K562 (cell line): ENCODE measurements at regions not wholly inside any gene's neighbourhood (a gene's known extent, or its start where the extent isn't known, plus 50 kb on each side); places are given as distances from the start of the nearest gene placed in this dataset.

Experiments used
- ATAC-seq: fragments of 200-7000 bp; cut with Tn5 transposase; 3 replicates; pipeline ENCODE4 v1.9.1; 2020; ENCODE audit warnings: moderate library complexity
- BruUV-seq: library from RNA; stranded (reverse); fragments of 400-500 nt; replicated peaks from 2 replicates; lab custom pipeline; 2021; lab: Mats Ljungman, UMichigan
- CTCF ChIA-PET: fragments of 300-600 bp; formaldehyde crosslinking; extraction: SDS; loops from one replicate; lab custom pipeline; 2021; ENCODE audit warnings: low intra/inter-chr PET ratio; lab: Yijun Ruan, JAX
- POLR2A ChIA-PET: fragments of 300-600, 350-650 bp; sonication (Branson Sonifier 250); formaldehyde crosslinking; extraction: SDS; loops from one replicate; lab custom pipeline; 2021; ENCODE audit warnings: antibody characterized with exemption, inconsistent platforms; lab: Yijun Ruan, JAX
- DNase-seq, 4 experiments: peaks; one replicate each; pipeline versions ENCODE4 v3.0.0 to v3.0.0-alpha.2; 2011 to 2018; ENCODE audit warnings: low spot score in 3 of 4, mixed read lengths in 3 of 4; ENCODE audit errors: extremely low read depth in 1 of 4
- FAIRE-seq: peaks from 2 replicates; lab custom pipeline; 2011; peaks lifted over from hg19 to GRCh38; lab: Jason Lieb, UNC
- H2AFZ ChIP-seq: 2 replicates; pipeline ENCODE4 v1.6.0; 2011; ENCODE audit warnings: low read depth, low read length, control low read depth, inconsistent platforms
- H3K27ac ChIP-seq: fragments of 200-600 bp; 3 replicates; pipeline ENCODE4 v1.8.0; 2011; ENCODE audit warnings: low read depth, mild to moderate bottlenecking, control low read depth, inconsistent platforms, low read length, moderate library complexity, mixed read lengths; ENCODE audit errors: extremely low read depth
- H3K27me3 ChIP-seq, 2 experiments: fragments of 300-600 bp in 1 of 2; 2 replicates in 1 of 2; 3 replicates in 1 of 2; pipeline versions ENCODE4 v1.6.0 to v1.8.0; 2011; ENCODE audit warnings: inconsistent platforms in 2 of 2, low read length in 2 of 2, mild to moderate bottlenecking in 1 of 2, mixed read lengths in 1 of 2, moderate library complexity in 1 of 2; ENCODE audit not compliant: control insufficient read depth in 2 of 2, insufficient read depth in 2 of 2
- H3K36me3 ChIP-seq: fragments of 300-600 bp; 3 replicates; pipeline ENCODE4 v1.8.0; 2011; ENCODE audit warnings: mild to moderate bottlenecking, low read length, inconsistent platforms; ENCODE audit not compliant: control insufficient read depth, insufficient read depth
- H3K4me1 ChIP-seq, 2 experiments: fragments of 200-600 bp in 1 of 2; replicated peaks in 1 of 2; 2 replicates in 1 of 2; 3 replicates in 1 of 2; pipeline versions ENCODE4 v1.5.1 to v1.8.0; 2011; ENCODE audit warnings: inconsistent platforms in 2 of 2, low read length in 2 of 2, mild to moderate bottlenecking in 1 of 2, mixed read lengths in 1 of 2, moderate library complexity in 1 of 2; ENCODE audit not compliant: control insufficient read depth in 2 of 2, insufficient read depth in 2 of 2
- H3K4me2 ChIP-seq: 2 replicates; pipeline ENCODE4 v1.6.1; 2011; ENCODE audit warnings: low read length, control low read depth, inconsistent platforms, mixed read lengths; ENCODE audit not compliant: insufficient read depth
- H3K4me3 ChIP-seq: fragments of 200-600 bp; sonication (generic), shearing (Covaris generic); 2 replicates; pipeline ENCODE4 v1.5.1; 2016; ENCODE audit warnings: control low read depth, inconsistent platforms
- H3K79me2 ChIP-seq: fragments of 200-600 bp; 3 replicates; pipeline ENCODE4 v1.8.0; 2011; ENCODE audit warnings: low read length, inconsistent platforms; ENCODE audit not compliant: control insufficient read depth, insufficient read depth
- H3K9ac ChIP-seq, 2 experiments: 2 replicates each; pipeline versions ENCODE4 v1.6.0 to v1.6.1; 2011; ENCODE audit warnings: low read depth in 2 of 2, low read length in 2 of 2, control low read depth in 1 of 2, inconsistent platforms in 1 of 2, mild to moderate bottlenecking in 1 of 2, mixed read lengths in 1 of 2; ENCODE audit not compliant: insufficient read depth in 1 of 2
- H3K9me1 ChIP-seq: one replicate; pipeline ENCODE4 v1.6.0; 2011; ENCODE audit warnings: inconsistent platforms, mild to moderate bottlenecking, low read length, moderate library complexity; ENCODE audit not compliant: control insufficient read depth, insufficient read depth
- H3K9me3 ChIP-seq: replicated peaks from 2 replicates; pipeline ENCODE4 v1.5.1; 2011; ENCODE audit warnings: low read depth, low read length, inconsistent platforms; ENCODE audit not compliant: control insufficient read depth, insufficient read depth
- H4K20me1 ChIP-seq: replicated peaks from 2 replicates; pipeline ENCODE4 v1.6.1; 2011; ENCODE audit warnings: low read length, inconsistent platforms, mixed read lengths; ENCODE audit not compliant: control insufficient read depth, insufficient read depth
- CHD4 ChIP-seq: fragments of 200-600 bp; sonication (generic); IDR thresholded peaks from 3 replicates; pipeline ENCODE4 v1.6.1; 2012; ENCODE audit warnings: low read depth, mild to moderate bottlenecking, mixed read lengths, low read length, inconsistent platforms; ENCODE audit not compliant: insufficient read depth, insufficient replicate concordance, poor library complexity, severe bottlenecking
- E4F1 ChIP-seq: fragments of 250-450 bp; sonication (Bioruptor Pico); IDR thresholded peaks from 2 replicates; pipeline ENCODE4 v1.5.0; 2021; ENCODE audit warnings: mild to moderate bottlenecking, borderline replicate concordance
- MYC ChIP-seq, 2 experiments: fragments of 250-450 bp in 1 of 2; sonication (Bioruptor Pico) in 1 of 2; IDR thresholded peaks; 2 replicates each; pipeline versions ENCODE4 v1.5.1 to v1.6.1; 2012 to 2021; ENCODE audit warnings: low read depth in 2 of 2, borderline replicate concordance in 1 of 2, improper control_type of control experiment in 1 of 2, low read length in 1 of 2, mild to moderate bottlenecking in 1 of 2, moderate library complexity in 1 of 2
- SMARCC2 ChIP-seq: fragments of 450-650 bp; IDR thresholded peaks from 2 replicates; pipeline ENCODE4 v1.6.1; 2017; ENCODE audit warnings: antibody characterized with exemption, moderate library complexity, mild to moderate bottlenecking, low read depth
- SNRNP70 ChIP-seq: fragments of 200-400 bp; formaldehyde crosslinking; optimal IDR thresholded peaks from 2 replicates; pipeline ENCODE3; 2017; ENCODE audit warnings: low read depth, low read length
- SRSF3 ChIP-seq: fragments of 200-400 bp; formaldehyde crosslinking; IDR thresholded peaks from 2 replicates; pipeline ENCODE4 v1.6.1; 2016; ENCODE audit warnings: mild to moderate bottlenecking, low read length, moderate library complexity; ENCODE audit not compliant: insufficient read depth
- VEZF1 ChIP-seq: fragments of 200-800 bp; sonication (Bioruptor generic); IDR thresholded peaks from 2 replicates; pipeline ENCODE4 v1.6.1; 2017; ENCODE audit warnings: missing genetic modification characterization, missing compliant biosample characterization
- ZNF121 ChIP-seq: sonication (generic); formaldehyde crosslinking; conservative IDR thresholded peaks from 2 replicates; pipeline ENCODE4 v1.8.0; 2022; ENCODE audit warnings: missing genetic modification reagents
- ZNF398 ChIP-seq: fragments of 250-450 bp; sonication (Bioruptor Pico); IDR thresholded peaks from 2 replicates; pipeline ENCODE4 v1.8.0; 2021; ENCODE audit warnings: moderate library complexity, mild to moderate bottlenecking, inconsistent platforms
- ZNF436 ChIP-seq: fragments of 250-450, 450-650 bp; sonication (Bioruptor Pico); formaldehyde crosslinking; IDR thresholded peaks from 2 replicates; pipeline ENCODE4 v1.7.0; 2020; ENCODE audit warnings: mild to moderate bottlenecking
- ZNF785 ChIP-seq: fragments of 250-450 bp; sonication (Bioruptor Pico); IDR thresholded peaks from 2 replicates; pipeline ENCODE4 v1.4.0; 2020; ENCODE audit warnings: mild to moderate bottlenecking
- WGBS: fragments of 100-300 bp; shearing (Covaris generic); methylation state at CpG from one replicate; pipeline ENCODE4 v1.1.6; 2016; ENCODE audit warnings: low coverage, mixed read lengths; ENCODE audit not compliant: insufficient coverage; ENCODE audit errors: missing lambda C conversion rate; 5-methylcytosine and 5-hydroxymethylcytosine counted together
- in situ Hi-C: fragments of 300-500 bp; cut with MboI; formaldehyde crosslinking; loops from 4 replicates; pipeline ENCODE4 v1.15.0; 2018; ENCODE audit warnings: inconsistent platforms, mixed read lengths
- intact Hi-C: fragments of 100-400 bp; cut with micrococcal nuclease; formaldehyde crosslinking; loops from 2 replicates; pipeline ENCODE4 v1.14.2; 2022

GRCh38 chr1:229097356-229097755 lies 173.6 kb upstream of the RAB4A start:
- no peak for ATAC-seq
- Histone ChIP-seq H4K20me1 (no peaks in the 10 kb centered on the region; the same call in 1 of the 2 replicates), H3K4me3 (no peak overlapping the region), H3K36me3 (no peaks in the 10 kb centered on the region; the same call in 2 of the 3 replicates), H3K9me1 (no peaks in the 10 kb centered on the region), H3K27ac (no peak overlapping the region), H2AFZ (no peak overlapping the region), H3K9ac (no peak overlapping the region), H3K27me3 (peaks cover 14 to 22% of the 10 kb centered on the region in 2 experiments), H3K4me2 (no peak overlapping the region), H3K4me1 (no peaks in the 10 kb centered on the region), H3K9me3 (no peaks in the 10 kb centered on the region), H3K79me2 (no peaks in the 10 kb centered on the region)
- WGBS, result 4% methylated on average over 7 of the region's 7 CpGs
- BruUV-seq, result no TSS peak
- no peak for DNase-seq
- ChIA-PET CTCF (no interaction called here), POLR2A (interaction anchor here (1.0 kb wide), 1 partner anchor 12 kb away, joined by 3 read pairs; no protein-coding TSS in a partner anchor)
- FAIRE-seq, result no peak
- TF ChIP-seq SRSF3 (no peak), VEZF1 (CRISPR knock-in tag) (no peak), SNRNP70 (no peak), CHD4 (no peak), ZNF398 (CRISPR knock-in tag) (no peak), ZNF436 (CRISPR knock-in tag) (no peak), ZNF121 (no peak), SMARCC2 (no peak), MYC (IDR thresholded peaks at IDR 0.05; ENCODE audit: low read depth, low read length) (no peak), MYC (CRISPR knock-in tag; IDR thresholded peaks at IDR 0.05; ENCODE audit: borderline replicate concordance, low read depth) (no peak), E4F1 (no peak), ZNF785 (CRISPR knock-in tag) (no peak)
- in situ Hi-C loops, result no loop called here
- intact Hi-C loops, result no loop called here
